Ishikawa (cell line): ENCODE measurements at regions not wholly inside any gene's neighbourhood (a gene's known extent, or its start where the extent isn't known, plus 50 kb on each side); places are given as distances from the start of the nearest gene placed in this dataset.

Experiments
- RAD21 ChIP-seq: IDR thresholded peaks from 2 replicates; pipeline ENCODE4 v1.6.1; 2012; ENCODE audit warnings: low read depth
- TAF1 ChIP-seq: IDR thresholded peaks from 2 replicates; pipeline ENCODE4 v1.6.1; 2012; ENCODE audit warnings: low read depth, mild to moderate bottlenecking

DNA sequence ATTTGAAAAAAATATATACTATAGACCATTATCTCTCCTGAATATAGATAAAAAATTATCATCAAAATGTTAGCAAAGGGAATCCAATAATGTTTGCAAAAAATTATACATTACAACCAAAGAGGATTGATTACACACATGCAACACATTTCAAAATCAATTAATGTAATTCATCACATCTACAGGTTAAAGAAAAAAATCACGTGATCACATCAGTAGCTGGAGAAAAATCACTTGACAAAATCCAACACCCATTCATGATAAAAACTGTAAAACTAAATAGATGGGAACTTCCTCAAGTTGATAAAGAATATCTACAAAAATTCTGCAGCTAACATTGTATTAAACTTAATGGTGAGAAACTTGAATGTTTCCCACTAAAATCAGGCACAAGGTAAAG lies 1047.5 kb upstream of the CNTNAP5 start:
- TF ChIP-seq TAF1 (no peak), RAD21 (no peak)
